IMR-90 (cell line): ENCODE measurements at regions not wholly inside any gene's neighbourhood (a gene's known extent, or its start where the extent isn't known, plus 50 kb on each side); places are given as distances from the start of the nearest gene placed in this dataset.

Experiments used
- ATAC-seq: fragments of 200-7000 bp; cut with Tn5 transposase; 2 replicates; pipeline ENCODE4 v1.9.1; 2020; ENCODE audit warnings: low read depth, mild to moderate bottlenecking, moderate library complexity
- BruUV-seq: library from RNA; stranded (reverse); fragments of 400-500 nt; replicated peaks from 2 replicates; lab custom pipeline; 2021; lab: Mats Ljungman, UMichigan
- CTCF ChIA-PET: fragments of 300-600 bp; formaldehyde crosslinking; extraction: SDS; loops from one replicate; lab custom pipeline; 2021; ENCODE audit warnings: antibody characterized with exemption; lab: Yijun Ruan, JAX
- POLR2A ChIA-PET: fragments of 300-600 bp; sonication (Branson Sonifier 250); formaldehyde crosslinking; loops from one replicate; lab custom pipeline; 2022; ENCODE audit warnings: antibody characterized with exemption; ENCODE audit not compliant: unreplicated experiment; lab: Charles Lee
- DNase-seq: peaks from one replicate; pipeline ENCODE4 v3.0.0; 2013
- H2AFZ ChIP-seq: replicated peaks from 2 replicates; pipeline ENCODE3; 2013; ENCODE audit warnings: low read length, mild to moderate bottlenecking; ENCODE audit not compliant: poor library complexity
- H2AK5ac ChIP-seq: 2 replicates; pipeline ENCODE4 v1.6.1; 2013; ENCODE audit warnings: low read depth, low read length, inconsistent platforms
- H2AK9ac ChIP-seq: replicated peaks from 2 replicates; pipeline ENCODE3; 2013; ENCODE audit warnings: mild to moderate bottlenecking, low read depth, low read length, moderate library complexity; ENCODE audit not compliant: poor library complexity
- H2BK120ac ChIP-seq: 2 replicates; pipeline ENCODE4 v1.6.1; 2013; ENCODE audit warnings: low read depth, low read length, inconsistent platforms
- H2BK15ac ChIP-seq: 3 replicates; pipeline ENCODE4 v1.6.1; 2013; ENCODE audit warnings: low read depth, low read length, inconsistent platforms
- H2BK20ac ChIP-seq: 2 replicates; pipeline ENCODE4 v1.6.1; 2013; ENCODE audit warnings: low read depth, mild to moderate bottlenecking, inconsistent platforms, low read length, moderate library complexity
- H2BK5ac ChIP-seq: 2 replicates; pipeline ENCODE4 v1.6.1; 2013; ENCODE audit warnings: mild to moderate bottlenecking, low read depth, low read length, inconsistent platforms; ENCODE audit not compliant: poor library complexity, severe bottlenecking
- H3K14ac ChIP-seq: replicated peaks from 2 replicates; pipeline ENCODE4 v1.6.1; 2013; ENCODE audit warnings: low read depth, low read length, inconsistent platforms
- H3K18ac ChIP-seq: 2 replicates; pipeline ENCODE4 v1.6.1; 2013; ENCODE audit warnings: low read depth, low read length, control low read depth
- H3K23ac ChIP-seq: 2 replicates; pipeline ENCODE4 v1.6.1; 2013; ENCODE audit warnings: low read depth, low read length, inconsistent platforms
- H3K27ac ChIP-seq: 2 replicates; pipeline ENCODE4 v1.5.1; 2013; ENCODE audit warnings: mild to moderate bottlenecking, control low read depth, low read length; ENCODE audit not compliant: insufficient read depth
- H3K27me3 ChIP-seq: 2 replicates; pipeline ENCODE4 v1.6.1; 2013; ENCODE audit warnings: low read length; ENCODE audit not compliant: control insufficient read depth, insufficient read depth
- H3K36me3 ChIP-seq: 2 replicates; pipeline ENCODE4 v1.6.1; 2013; ENCODE audit warnings: low read length, mixed read lengths; ENCODE audit not compliant: control insufficient read depth, insufficient read depth
- H3K4ac ChIP-seq: 2 replicates; pipeline ENCODE4 v1.6.1; 2013; ENCODE audit warnings: low read depth, low read length, inconsistent platforms
- H3K4me1 ChIP-seq: 2 replicates; pipeline ENCODE4 v1.6.1; 2013; ENCODE audit warnings: low read length, mixed read lengths; ENCODE audit not compliant: control insufficient read depth, insufficient read depth
- H3K4me2 ChIP-seq: 2 replicates; pipeline ENCODE4 v1.6.1; 2013; ENCODE audit warnings: low read depth, mild to moderate bottlenecking, control low read depth, low read length, moderate library complexity
- H3K4me3 ChIP-seq: 2 replicates; pipeline ENCODE4 v1.5.1; 2013; ENCODE audit warnings: low read depth, mild to moderate bottlenecking, control low read depth, low read length, moderate library complexity; ENCODE audit not compliant: insufficient read depth
- H3K56ac ChIP-seq: 2 replicates; pipeline ENCODE4 v1.6.1; 2013; ENCODE audit warnings: low read length, inconsistent platforms; ENCODE audit not compliant: insufficient read depth; ENCODE audit errors: extremely low read depth
- H3K79me1 ChIP-seq, 2 experiments: 2 replicates each; pipeline ENCODE4 v1.6.1; 2013; ENCODE audit warnings: low read length in 2 of 2, inconsistent platforms in 1 of 2, low read depth in 1 of 2
- H3K9ac ChIP-seq: 2 replicates; pipeline ENCODE4 v1.6.1; 2013; ENCODE audit warnings: low read depth, low read length, control low read depth
- H3K9me1 ChIP-seq: 2 replicates; pipeline ENCODE4 v1.6.1; 2013; ENCODE audit warnings: low read length, inconsistent platforms; ENCODE audit not compliant: insufficient read depth
- H3K9me3 ChIP-seq: 2 replicates; pipeline ENCODE4 v1.6.1; 2013; ENCODE audit warnings: low read length; ENCODE audit not compliant: control insufficient read depth, insufficient read depth
- H4K20me1 ChIP-seq: 2 replicates; pipeline ENCODE4 v1.6.1; 2013; ENCODE audit warnings: low read length, inconsistent platforms; ENCODE audit not compliant: insufficient read depth
- H4K5ac ChIP-seq: 2 replicates; pipeline ENCODE4 v1.6.1; 2013; ENCODE audit warnings: mild to moderate bottlenecking, low read depth, low read length, control low read depth
- H4K8ac ChIP-seq, 2 experiments: 2 replicates each; pipeline ENCODE4 v1.6.1; 2013; ENCODE audit warnings: low read depth in 2 of 2, low read length in 2 of 2, control low read depth in 1 of 2, inconsistent platforms in 1 of 2
- H4K91ac ChIP-seq: 2 replicates; pipeline ENCODE4 v1.6.1; 2013; ENCODE audit warnings: low read depth, low read length, inconsistent platforms; ENCODE audit not compliant: insufficient read depth
- BHLHE40 ChIP-seq: fragments of 150-350 bp; IDR thresholded peaks from 2 replicates; pipeline ENCODE4 v1.6.1; 2016; ENCODE audit warnings: mild to moderate bottlenecking, low read depth, low read length
- CEBPB ChIP-seq: IDR thresholded peaks from 2 replicates; pipeline ENCODE4 v1.6.1; 2012; ENCODE audit warnings: low read depth, low read length, improper control_type of control experiment
- CHD1 ChIP-seq: IDR thresholded peaks from 2 replicates; pipeline ENCODE4 v1.6.1; 2012; ENCODE audit warnings: low read depth, low read length, improper control_type of control experiment
- FOS ChIP-seq: fragments of 150-350 bp; IDR thresholded peaks from 2 replicates; pipeline ENCODE4 v1.6.1; 2016; ENCODE audit warnings: low read depth, low read length
- MAFK ChIP-seq: IDR thresholded peaks from 2 replicates; pipeline ENCODE4 v1.6.1; 2012; ENCODE audit warnings: low read depth, low read length, improper control_type of control experiment
- MAZ ChIP-seq: IDR thresholded peaks from 2 replicates; pipeline ENCODE4 v1.6.1; 2012; ENCODE audit warnings: low read depth, mild to moderate bottlenecking, low read length, improper control_type of control experiment, moderate library complexity, borderline replicate concordance
- MXI1 ChIP-seq: IDR thresholded peaks from 2 replicates; pipeline ENCODE4 v1.6.1; 2012; ENCODE audit warnings: low read depth, mild to moderate bottlenecking, low read length, moderate library complexity, borderline replicate concordance
- NFE2L2 ChIP-seq: fragments of 150-350 bp; IDR thresholded peaks from 2 replicates; pipeline ENCODE4 v1.6.1; 2016; ENCODE audit warnings: low read depth, mild to moderate bottlenecking, low read length
- POLR2A ChIP-seq: IDR thresholded peaks from 2 replicates; pipeline ENCODE4 v1.6.1; 2012; ENCODE audit warnings: mild to moderate bottlenecking, low read depth, low read length
- RAD21 ChIP-seq: IDR thresholded peaks from 2 replicates; pipeline ENCODE4 v1.6.1; 2012; ENCODE audit warnings: low read length, improper control_type of control experiment
- RCOR1 ChIP-seq: IDR thresholded peaks from 2 replicates; pipeline ENCODE4 v1.6.1; 2012; ENCODE audit warnings: mild to moderate bottlenecking, low read length, improper control_type of control experiment; ENCODE audit not compliant: insufficient replicate concordance
- RFX5 ChIP-seq: IDR thresholded peaks from 2 replicates; pipeline ENCODE4 v1.8.0; 2012; ENCODE audit warnings: low read depth, mild to moderate bottlenecking, low read length, moderate library complexity
- SMC3 ChIP-seq: fragments of 150-350 bp; IDR thresholded peaks from 2 replicates; pipeline ENCODE4 v1.6.1; 2016; ENCODE audit warnings: low read depth, mild to moderate bottlenecking, antibody characterized with exemption, low read length, moderate library complexity
- WGBS, 2 experiments: methylation state at CpG; one replicate each; pipeline versions ENCODE4 v1.1.5 to v1.1.7; 2013; ENCODE audit warnings: missing lambda C conversion rate in 2 of 2; ENCODE audit not compliant: insufficient read length in 1 of 2; ENCODE audit errors: extremely low coverage in 2 of 2; 5-methylcytosine and 5-hydroxymethylcytosine counted together
- dilution Hi-C: fragments of 300-500 bp; cut with HindIII; formaldehyde crosslinking; loops from one replicate; pipeline ENCODE4 v1.14.3; 2018; ENCODE audit warnings: low sequenced_read_pairs; ENCODE audit not compliant: unreplicated experiment
- in situ Hi-C: fragments of 300-500 bp; cut with MboI; formaldehyde crosslinking; loops from 3 replicates; pipeline ENCODE4 v1.14.3; 2019; ENCODE audit warnings: low sequenced_read_pairs, inconsistent platforms, mixed read lengths
- intact Hi-C: fragments of 100-400 bp; cut with micrococcal nuclease; formaldehyde crosslinking; loops from 2 replicates; pipeline ENCODE4 v1.10.0; 2022
- TF ChIP-seq, protein P1 (sequence below): fragments of 150-350 bp; IDR thresholded peaks from 2 replicates; pipeline ENCODE4 v1.6.1; 2016; ENCODE audit warnings: low read depth, mild to moderate bottlenecking, low read length, moderate library complexity, borderline replicate concordance
- TF ChIP-seq, protein P2 (sequence below): fragments of 150-350 bp; IDR thresholded peaks from 2 replicates; pipeline ENCODE4 v1.6.1; 2017; ENCODE audit warnings: mild to moderate bottlenecking, antibody characterized with exemption, low read length, low read depth
- TF ChIP-seq, protein P3 (sequence below): conservative IDR thresholded peaks from 2 replicates; pipeline ENCODE4 v1.5.1; 2012; ENCODE audit warnings: mild to moderate bottlenecking, low read depth, low read length, improper control_type of control experiment

DNA sequence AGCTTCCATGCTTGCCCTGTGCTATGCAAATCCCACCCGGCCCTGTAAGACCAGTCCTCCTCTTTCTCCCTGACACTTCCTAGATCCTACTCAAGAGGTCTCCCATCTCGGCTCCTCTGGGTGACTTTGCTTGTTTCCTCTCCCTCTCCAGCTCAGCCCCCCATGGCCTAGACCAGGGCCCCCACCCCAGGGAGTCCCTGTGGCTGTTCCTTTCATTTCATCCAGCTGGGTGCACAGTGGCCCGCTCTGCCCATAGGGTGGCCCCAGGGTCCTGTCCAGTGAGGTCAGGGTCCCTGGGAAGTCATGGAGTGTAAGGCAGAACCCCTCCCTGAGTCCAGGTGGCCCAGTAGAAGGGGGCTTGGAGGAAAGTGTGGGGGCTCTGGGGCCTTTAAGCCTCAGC, 52.3 kb upstream of the NKX1-1 start:
- dilution Hi-C loops (no loop called here), in situ Hi-C loops (no loop called here), intact Hi-C loops (no loop called here)
- Histone ChIP-seq H3K4me2 (no peak overlapping the region), H2BK120ac (no peak overlapping the region), H3K9me3 (no peaks in the 10 kb centered on the region; the same call in 1 of the 2 replicates), H3K9ac (no peak overlapping the region), H3K4ac (no peak overlapping the region), H3K27me3 (peaks cover 58% of the 10 kb centered on the region), H3K27ac (no peak overlapping the region), H3K79me1 (no peaks in the 10 kb centered on the region), H2AK5ac (no peak overlapping the region), H3K56ac (no peak overlapping the region), H2AFZ (no peak overlapping the region), H3K14ac (no peak overlapping the region), H3K36me3 (no peaks in the 10 kb centered on the region), H3K9me1 (no peaks in the 10 kb centered on the region), H3K18ac (no peak overlapping the region), H4K8ac (no peak overlapping the region), H2BK15ac (no peak overlapping the region), H2BK20ac (no peak overlapping the region), H4K5ac (no peak overlapping the region), H2BK5ac (no peak overlapping the region), H3K23ac (no peak overlapping the region), H4K20me1 (no peaks in the 10 kb centered on the region), H4K91ac (no peak overlapping the region), H3K4me3 (no peak overlapping the region), H3K4me1 (peaks cover 2% of the 10 kb centered on the region; the same call in 1 of the 2 replicates), H2AK9ac (no peak overlapping the region)
- DNase-seq: no peak
- POLR2A ChIA-PET: no interaction called here
- TF ChIP-seq SMC3 (no peak), MXI1 (no peak), FOS (no peak), RFX5 (no peak), RCOR1 (no peak), NFE2L2 (no peak), CEBPB (no peak), BHLHE40 (no peak), MAZ (no peak), MAFK (no peak), POLR2A (no peak), RAD21 (no peak), CHD1 (no peak)
- TF ChIP-seq, protein P1, sequence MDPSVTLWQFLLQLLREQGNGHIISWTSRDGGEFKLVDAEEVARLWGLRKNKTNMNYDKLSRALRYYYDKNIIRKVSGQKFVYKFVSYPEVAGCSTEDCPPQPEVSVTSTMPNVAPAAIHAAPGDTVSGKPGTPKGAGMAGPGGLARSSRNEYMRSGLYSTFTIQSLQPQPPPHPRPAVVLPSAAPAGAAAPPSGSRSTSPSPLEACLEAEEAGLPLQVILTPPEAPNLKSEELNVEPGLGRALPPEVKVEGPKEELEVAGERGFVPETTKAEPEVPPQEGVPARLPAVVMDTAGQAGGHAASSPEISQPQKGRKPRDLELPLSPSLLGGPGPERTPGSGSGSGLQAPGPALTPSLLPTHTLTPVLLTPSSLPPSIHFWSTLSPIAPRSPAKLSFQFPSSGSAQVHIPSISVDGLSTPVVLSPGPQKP: no peak
- TF ChIP-seq, protein P2, sequence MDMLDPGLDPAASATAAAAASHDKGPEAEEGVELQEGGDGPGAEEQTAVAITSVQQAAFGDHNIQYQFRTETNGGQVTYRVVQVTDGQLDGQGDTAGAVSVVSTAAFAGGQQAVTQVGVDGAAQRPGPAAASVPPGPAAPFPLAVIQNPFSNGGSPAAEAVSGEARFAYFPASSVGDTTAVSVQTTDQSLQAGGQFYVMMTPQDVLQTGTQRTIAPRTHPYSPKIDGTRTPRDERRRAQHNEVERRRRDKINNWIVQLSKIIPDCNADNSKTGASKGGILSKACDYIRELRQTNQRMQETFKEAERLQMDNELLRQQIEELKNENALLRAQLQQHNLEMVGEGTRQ: no peak
- TF ChIP-seq, protein P3, sequence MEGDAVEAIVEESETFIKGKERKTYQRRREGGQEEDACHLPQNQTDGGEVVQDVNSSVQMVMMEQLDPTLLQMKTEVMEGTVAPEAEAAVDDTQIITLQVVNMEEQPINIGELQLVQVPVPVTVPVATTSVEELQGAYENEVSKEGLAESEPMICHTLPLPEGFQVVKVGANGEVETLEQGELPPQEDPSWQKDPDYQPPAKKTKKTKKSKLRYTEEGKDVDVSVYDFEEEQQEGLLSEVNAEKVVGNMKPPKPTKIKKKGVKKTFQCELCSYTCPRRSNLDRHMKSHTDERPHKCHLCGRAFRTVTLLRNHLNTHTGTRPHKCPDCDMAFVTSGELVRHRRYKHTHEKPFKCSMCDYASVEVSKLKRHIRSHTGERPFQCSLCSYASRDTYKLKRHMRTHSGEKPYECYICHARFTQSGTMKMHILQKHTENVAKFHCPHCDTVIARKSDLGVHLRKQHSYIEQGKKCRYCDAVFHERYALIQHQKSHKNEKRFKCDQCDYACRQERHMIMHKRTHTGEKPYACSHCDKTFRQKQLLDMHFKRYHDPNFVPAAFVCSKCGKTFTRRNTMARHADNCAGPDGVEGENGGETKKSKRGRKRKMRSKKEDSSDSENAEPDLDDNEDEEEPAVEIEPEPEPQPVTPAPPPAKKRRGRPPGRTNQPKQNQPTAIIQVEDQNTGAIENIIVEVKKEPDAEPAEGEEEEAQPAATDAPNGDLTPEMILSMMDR: no peak
- CTCF ChIA-PET: no interaction called here
- WGBS, 2 experiments: 0% methylated on average over 2 of the region's 3 CpGs; no CpG with 5 or more reads in 1 of the 2 experiments
- no peak for ATAC-seq
- BruUV-seq: no TSS peak
